ENCODE measurements at regions not wholly inside any gene's neighbourhood (a gene's known extent, or its start where the extent isn't known, plus 50 kb on each side); places are given as distances from the start of the nearest gene placed in this dataset.

- Histone ChIP-seq H3K9me3 (no peaks in the 10 kb centered on the region), H3K36me3 (no peaks in the 10 kb centered on the region), H3K4me3 (no peak overlapping the region), H3K27me3 (no peaks in the 10 kb centered on the region), H3K27ac (peak overlapping the region; percentile 43 to 85 (median 54)), H3K4me1 (peaks cover 0 to 49% (median 34%) of the 10 kb centered on the region in 4 donors)
- 72 to 82% methylated on average over 11 of the region's 11 CpGs for WGBS, 2 donors
- peak in 3 of 4 donors; percentile 37 to 67 (median 48) for TF ChIP-seq POLR2AphosphoS5 (IDR thresholded peaks at IDR 0.05)
- no peak for TF ChIP-seq CTCF (IDR thresholded peaks at IDR 0.05)
- no peak for TF ChIP-seq POLR2A (IDR thresholded peaks at IDR 0.05)
- peak in 1 of 4 donors; percentile 15 for TF ChIP-seq EP300 (IDR thresholded peaks at IDR 0.05)
- intact Hi-C loops (cut with DNase I) = loop anchor here (1.0 kb wide), 1 partner anchor 35 kb away; no protein-coding TSS in a partner anchor
- peak; percentile 79 for DNase-seq
Measured at GRCh38 chr5:135208903-135209721, 175.1 kb upstream of the PITX1 start.

- no peak for DNase-seq
- WGBS, 2 donors = 78 to 80% methylated on average over 2 of the region's 2 CpGs
- peaks cover 0 to 49% (median 34%) of the 10 kb centered on the region in 4 donors for H3K4me1 ChIP-seq
- peak overlapping the region; percentile 43 to 85 (median 54) for H3K27ac ChIP-seq
- no peaks in the 10 kb centered on the region for H3K36me3 ChIP-seq
- H3K4me3 ChIP-seq = no peak overlapping the region
- TF ChIP-seq EP300 (IDR thresholded peaks at IDR 0.05) (no peak), CTCF (IDR thresholded peaks at IDR 0.05) (no peak), POLR2AphosphoS5 (IDR thresholded peaks at IDR 0.05) (no peak), POLR2A (IDR thresholded peaks at IDR 0.05) (no peak)
- no peaks in the 10 kb centered on the region for H3K27me3 ChIP-seq
- intact Hi-C loops (cut with DNase I) = no loop called here
- no peaks in the 10 kb centered on the region for H3K9me3 ChIP-seq
Measured at GRCh38 chr5:135208555-135208902, 174.5 kb upstream of the PITX1 start.

- no peak for DNase-seq
- peak overlapping the region in 1 of 4 donors; percentile 85 for H3K27ac ChIP-seq
- H3K4me1 ChIP-seq = peaks cover 0 to 47% (median 34%) of the 10 kb centered on the region in 4 donors
Measured at GRCh38 chr5:135207866-135208265, 173.8 kb upstream of the PITX1 start.

GRCh38 chr5:135206862-135207261, 172.8 kb upstream of the PITX1 start:
- intact Hi-C loops (cut with DNase I) = no loop called here
- no peak overlapping the region for H3K4me3 ChIP-seq
- H3K27ac ChIP-seq = no peak overlapping the region
- 93 to 94% methylated on average over 3 of the region's 3 CpGs for WGBS, 2 donors
- H3K4me1 ChIP-seq = peaks cover 0 to 38% (median 32%) of the 10 kb centered on the region in 4 donors
- no peaks in the 10 kb centered on the region for H3K9me3 ChIP-seq
- no peak for DNase-seq
- no peak for TF ChIP-seq POLR2AphosphoS5 (IDR thresholded peaks at IDR 0.05)
- TF ChIP-seq CTCF (IDR thresholded peaks at IDR 0.05) = no peak
- TF ChIP-seq EP300 (IDR thresholded peaks at IDR 0.05) = no peak
- no peak for TF ChIP-seq POLR2A (IDR thresholded peaks at IDR 0.05)
- H3K27me3 ChIP-seq = no peaks in the 10 kb centered on the region
- no peaks in the 10 kb centered on the region for H3K36me3 ChIP-seq

More at GRCh38 chr5:135207866-135208265, 173.8 kb upstream of the PITX1 start:
- Histone ChIP-seq H3K27me3 (no peaks in the 10 kb centered on the region), H3K4me3 (no peak overlapping the region), H3K36me3 (no peaks in the 10 kb centered on the region), H3K9me3 (no peaks in the 10 kb centered on the region)
- intact Hi-C loops (cut with DNase I) = no loop called here
- WGBS, 2 donors = 75 to 76% methylated on average over 6 of the region's 6 CpGs
- TF ChIP-seq EP300 (IDR thresholded peaks at IDR 0.05) (no peak), POLR2AphosphoS5 (IDR thresholded peaks at IDR 0.05) (no peak)

GRCh38 chr5:135205632-135206349, 171.8 kb upstream of the PITX1 start:
- no peak overlapping the region for H3K4me3 ChIP-seq
- no peaks in the 10 kb centered on the region for H3K27me3 ChIP-seq
- H3K4me1 ChIP-seq = peaks cover 0 to 29% (median 25%) of the 10 kb centered on the region in 4 donors
- H3K27ac ChIP-seq = no peak overlapping the region
- intact Hi-C loops (cut with DNase I) = no loop called here
- H3K9me3 ChIP-seq = no peaks in the 10 kb centered on the region
- 86 to 91% methylated on average over 3 of the region's 3 CpGs for WGBS, 2 donors
- no peaks in the 10 kb centered on the region for H3K36me3 ChIP-seq
- no peak for TF ChIP-seq POLR2AphosphoS5 (IDR thresholded peaks at IDR 0.05)
- TF ChIP-seq CTCF (IDR thresholded peaks at IDR 0.05) = no peak
- TF ChIP-seq POLR2A (IDR thresholded peaks at IDR 0.05) = no peak
- TF ChIP-seq EP300 (IDR thresholded peaks at IDR 0.05) = no peak
- no peak for DNase-seq
